ENCODE measurements at regions not wholly inside any gene's neighbourhood (a gene's known extent, or its start where the extent isn't known, plus 50 kb on each side); places are given as distances from the start of the nearest gene placed in this dataset.
A peak's percentile ranks its signal among the peaks of the same experiment; 100 is the strongest.

GRCh38 chr1:182291584-182292192, 99.9 kb downstream of the GLUL start (continued):
- TF ChIP-seq ZNF687 (CRISPR knock-in tag; IDR thresholded peaks at IDR 0.05) (peak; percentile 66), ZNF792 (CRISPR knock-in tag; IDR thresholded peaks at IDR 0.05) (peak; percentile 98), NFIC (IDR thresholded peaks at IDR 0.05; ENCODE audit: low read length) (peak; percentile 79), ZNF12 (CRISPR knock-in tag; IDR thresholded peaks at IDR 0.05) (0 out of 2 replicates have a peak, but pooled peaks have one; percentile 53), TFDP2 (CRISPR knock-in tag; IDR thresholded peaks at IDR 0.05) (0 out of 2 replicates have a peak, but pooled peaks have one; percentile 25), TRIM22 (IDR thresholded peaks at IDR 0.05) (no peak), ZNF609 (CRISPR knock-in tag; IDR thresholded peaks at IDR 0.05; ENCODE audit: borderline replicate concordance) (peak; percentile 75; the same call in 1 of the 2 replicates), NFAT5 (CRISPR knock-in tag; IDR thresholded peaks at IDR 0.05) (no peak), SOX5 (CRISPR knock-in tag; IDR thresholded peaks at IDR 0.05; ENCODE audit: borderline replicate concordance) (peak; percentile 80; the same call in 1 of the 2 replicates), ESRRA (CRISPR knock-in tag; IDR thresholded peaks at IDR 0.05; ENCODE audit: low read depth) (peak; percentile 66), MAF1 (CRISPR knock-in tag; IDR thresholded peaks at IDR 0.05; ENCODE audit: borderline replicate concordance) (no peak), ZMYM3 (CRISPR knock-in tag; IDR thresholded peaks at IDR 0.05) (peak; percentile 49; the same call in 1 of the 2 replicates)
